ENCODE measurements at regions not wholly inside any gene's neighbourhood (a gene's known extent, or its start where the extent isn't known, plus 50 kb on each side); places are given as distances from the start of the nearest gene placed in this dataset.
A peak's percentile ranks its signal among the peaks of the same experiment; 100 is the strongest.

- DNase-seq, result no peak
Observed at GRCh38 chr14:34035177-34035933, 84.5 kb upstream of the EGLN3 start.

GRCh38 chr14:34034447-34035176, 83.7 kb upstream of the EGLN3 start:
- no peak for DNase-seq

- no peak for DNase-seq
Observed at GRCh38 chr14:34032720-34033119, 81.8 kb upstream of the EGLN3 start.

- DNase-seq, result no peak
Observed at GRCh38 chr14:34030864-34031263, 80.0 kb upstream of the EGLN3 start.

GRCh38 chr14:34029921-34030334, 79.1 kb upstream of the EGLN3 start:
- no peak for DNase-seq

- no peak for DNase-seq
Observed at GRCh38 chr14:34027990-34028495, 77.2 kb upstream of the EGLN3 start.

- DNase-seq, result no peak
Observed at GRCh38 chr14:34027130-34027989, 76.5 kb upstream of the EGLN3 start.

GRCh38 chr14:34025325-34026017, 74.6 kb upstream of the EGLN3 start:
- DNase-seq, result no peak

GRCh38 chr14:34024768-34025144, 73.9 kb upstream of the EGLN3 start:
- no peak for DNase-seq

- DNase-seq, result no peak
Observed at GRCh38 chr14:34023824-34024767, 73.2 kb upstream of the EGLN3 start.

- no peak for DNase-seq
Observed at GRCh38 chr14:34021096-34021495, 70.2 kb upstream of the EGLN3 start.

- no peak for DNase-seq
Observed at GRCh38 chr14:34020014-34020413, 69.1 kb upstream of the EGLN3 start.

- peak in 1 of 5 experiments; percentile 60 for DNase-seq
Observed at GRCh38 chr14:34018564-34019244, 67.8 kb upstream of the EGLN3 start.

- DNase-seq, result peak in 1 of 5 experiments; percentile 67
Observed at GRCh38 chr14:34018125-34018524, 67.3 kb upstream of the EGLN3 start.

- no peak for DNase-seq
Observed at GRCh38 chr14:34015383-34015782, 64.5 kb upstream of the EGLN3 start.

- peak in 1 of 5 experiments; percentile 19 for DNase-seq
Observed at GRCh38 chr14:34014936-34015335, 64.1 kb upstream of the EGLN3 start.

- peak in 1 of 5 experiments; percentile 51 for DNase-seq
Observed at GRCh38 chr14:34013721-34014060, 62.8 kb upstream of the EGLN3 start.

GRCh38 chr14:34012978-34013720, 62.3 kb upstream of the EGLN3 start:
- peak in 1 of 5 experiments; percentile 56 for DNase-seq

GRCh38 chr14:34012369-34012768, 61.5 kb upstream of the EGLN3 start:
- no peak for DNase-seq

- DNase-seq, result no peak
Observed at GRCh38 chr14:34009956-34010355, 59.1 kb upstream of the EGLN3 start.
